HG03432 (cell line): ENCODE measurements at regions not wholly inside any gene's neighbourhood (a gene's known extent, or its start where the extent isn't known, plus 50 kb on each side); places are given as distances from the start of the nearest gene placed in this dataset.

Experiments used
- ATAC-seq: cut with Tn5 transposase; IDR thresholded peaks from one replicate; pipeline ENCODE4 v1.9.1; 2021; ENCODE audit warnings: mild to moderate bottlenecking, moderate library complexity; ENCODE audit not compliant: unreplicated experiment

- no peak for ATAC-seq
Observed at GRCh38 chr13:84430446-84430845, 548.2 kb upstream of the SLITRK1 start.

GRCh38 chr13:84430015-84430414 is 547.7 kb upstream of the SLITRK1 start:
- ATAC-seq = no peak

- no peak for ATAC-seq
Observed at GRCh38 chr13:84418041-84418440, 535.8 kb upstream of the SLITRK1 start.

- ATAC-seq = no peak
Observed at GRCh38 chr13:84417416-84417815, 535.1 kb upstream of the SLITRK1 start.

GRCh38 chr13:84413016-84413415 is 530.7 kb upstream of the SLITRK1 start:
- no peak for ATAC-seq

GRCh38 chr13:84405286-84405685 is 523.0 kb upstream of the SLITRK1 start:
- no peak for ATAC-seq

- ATAC-seq = no peak
Observed at GRCh38 chr13:84400706-84401105, 518.4 kb upstream of the SLITRK1 start.

- ATAC-seq = no peak
Observed at GRCh38 chr13:84399320-84400085, 517.2 kb upstream of the SLITRK1 start.

- ATAC-seq = no peak
Observed at GRCh38 chr13:84393981-84394625, 511.8 kb upstream of the SLITRK1 start.

GRCh38 chr13:84380866-84381265 is 498.6 kb upstream of the SLITRK1 start:
- ATAC-seq = no peak

GRCh38 chr13:84377106-84377505 is 494.8 kb upstream of the SLITRK1 start:
- no peak for ATAC-seq

- no peak for ATAC-seq
Observed at GRCh38 chr13:84366506-84366905, 484.2 kb upstream of the SLITRK1 start.

GRCh38 chr13:84362777-84363176 is 480.5 kb upstream of the SLITRK1 start:
- no peak for ATAC-seq

- ATAC-seq = no peak
Observed at GRCh38 chr13:84360822-84361221, 478.5 kb upstream of the SLITRK1 start.

- ATAC-seq = no peak
Observed at GRCh38 chr13:84358601-84359000, 476.3 kb upstream of the SLITRK1 start.

GRCh38 chr13:84352946-84353345 is 470.7 kb upstream of the SLITRK1 start:
- ATAC-seq = no peak

GRCh38 chr13:84339456-84339855 is 457.2 kb upstream of the SLITRK1 start:
- no peak for ATAC-seq

- ATAC-seq = no peak
Observed at GRCh38 chr13:84332346-84332745, 450.1 kb upstream of the SLITRK1 start.

GRCh38 chr13:84315527-84315926 is 433.3 kb upstream of the SLITRK1 start:
- ATAC-seq = no peak

- no peak for ATAC-seq
Observed at GRCh38 chr13:84303035-84303434, 420.8 kb upstream of the SLITRK1 start.

GRCh38 chr13:84297251-84297650 is 415.0 kb upstream of the SLITRK1 start:
- ATAC-seq = no peak

- ATAC-seq = no peak
Observed at GRCh38 chr13:84296401-84296800, 414.1 kb upstream of the SLITRK1 start.

- no peak for ATAC-seq
Observed at GRCh38 chr13:84294576-84294975, 412.3 kb upstream of the SLITRK1 start.
